H1 (cell line): ENCODE measurements at regions not wholly inside any gene's neighbourhood (a gene's known extent, or its start where the extent isn't known, plus 50 kb on each side); places are given as distances from the start of the nearest gene placed in this dataset.
A peak's percentile ranks its signal among the peaks of the same experiment; 100 is the strongest.

Experiments used
- CTCF ChIA-PET: fragments of 300-600 bp; sonication (Branson Sonifier 250); formaldehyde crosslinking; loops from one replicate; lab custom pipeline; 2021; ENCODE audit not compliant: partially characterized antibody; lab: Charles Lee
- POLR2A ChIA-PET: fragments of 300-600 bp; sonication (Branson Sonifier 250); formaldehyde crosslinking; loops from one replicate; lab custom pipeline; 2021; ENCODE audit warnings: inconsistent platforms; ENCODE audit not compliant: partially characterized antibody; lab: Charles Lee
- DNase-seq, 2 experiments: peaks; one replicate each; pipeline versions ENCODE4 v3.0.0 to v3.0.0-alpha.2; 2010 to 2022; ENCODE audit warnings: low spot score in 2 of 2, low read depth in 1 of 2, mixed read lengths in 1 of 2
- FAIRE-seq: peaks from 2 replicates; lab custom pipeline; 2011; peaks lifted over from hg19 to GRCh38; lab: Jason Lieb, UNC
- H2AFZ ChIP-seq: 2 replicates; pipeline ENCODE4 v1.8.1; 2012; ENCODE audit warnings: low read length, inconsistent platforms
- H2AK5ac ChIP-seq: 2 replicates; pipeline ENCODE4 v1.6.1; 2013; ENCODE audit warnings: low read depth, low read length
- H2BK120ac ChIP-seq: replicated peaks from 2 replicates; pipeline ENCODE3; 2013; ENCODE audit warnings: low read depth, low read length, inconsistent platforms
- H2BK12ac ChIP-seq: 2 replicates; pipeline ENCODE4 v1.6.1; 2013; ENCODE audit warnings: low read depth, low read length
- H2BK15ac ChIP-seq: 2 replicates; pipeline ENCODE4 v1.6.1; 2013; ENCODE audit warnings: low read length
- H2BK20ac ChIP-seq: 2 replicates; pipeline ENCODE4 v1.6.1; 2013; ENCODE audit warnings: low read length
- H2BK5ac ChIP-seq: 2 replicates; pipeline ENCODE4 v1.6.1; 2013; ENCODE audit warnings: low read depth, low read length
- H3K14ac ChIP-seq: 2 replicates; pipeline ENCODE4 v1.6.1; 2013; ENCODE audit warnings: inconsistent platforms; ENCODE audit not compliant: insufficient read length
- H3K18ac ChIP-seq: 2 replicates; pipeline ENCODE4 v1.6.1; 2013; ENCODE audit warnings: low read length; ENCODE audit errors: extremely low read depth
- H3K23ac ChIP-seq: 2 replicates; pipeline ENCODE4 v1.6.1; 2013; ENCODE audit warnings: inconsistent platforms; ENCODE audit not compliant: insufficient read length
- H3K23me2 ChIP-seq: 2 replicates; pipeline ENCODE4 v1.6.1; 2013; ENCODE audit warnings: low read depth, low read length
- H3K27ac ChIP-seq: 2 replicates; pipeline ENCODE4 v1.6.1; 2011; ENCODE audit warnings: low read depth, low read length, inconsistent platforms
- H3K27me3 ChIP-seq, 4 experiments: replicated peaks in 1 of 4; 1 replicate in 1 of 4; 2 replicates in 3 of 4; pipeline versions ENCODE4 v1.6.1 to v1.8.1; 2011 to 2013; ENCODE audit warnings: low read length in 3 of 4, mild to moderate bottlenecking in 3 of 4, inconsistent platforms in 2 of 4, mixed read lengths in 2 of 4, moderate library complexity in 1 of 4; ENCODE audit not compliant: control insufficient read depth in 3 of 4, insufficient read depth in 3 of 4; ENCODE audit errors: extremely low read depth in 1 of 4
- H3K36me3 ChIP-seq, 4 experiments: 2 replicates each; pipeline versions ENCODE4 v1.6.1 to v1.8.1; 2011 to 2013; ENCODE audit warnings: mild to moderate bottlenecking in 4 of 4, low read length in 3 of 4, moderate library complexity in 2 of 4, control low read depth in 1 of 4, inconsistent platforms in 1 of 4; ENCODE audit not compliant: insufficient read depth in 4 of 4, control insufficient read depth in 2 of 4
- H3K4ac ChIP-seq: replicated peaks from 2 replicates; pipeline ENCODE3; 2013; ENCODE audit warnings: low read length, low read depth, mixed read lengths, inconsistent platforms; ENCODE audit not compliant: insufficient read length
- H3K4me1 ChIP-seq, 4 experiments: replicated peaks in 1 of 4; 1 replicate in 1 of 4; 2 replicates in 3 of 4; pipeline versions ENCODE4 v1.6.1 to v1.8.1; 2011 to 2013; ENCODE audit warnings: low read length in 3 of 4, inconsistent platforms in 2 of 4, mixed read lengths in 1 of 4; ENCODE audit not compliant: insufficient read depth in 4 of 4, control insufficient read depth in 3 of 4
- H3K4me2 ChIP-seq, 2 experiments: 2 replicates each; pipeline versions ENCODE4 v1.6.1 to v1.8.1; 2011 to 2013; ENCODE audit warnings: low read depth in 2 of 2, low read length in 2 of 2, control low read depth in 1 of 2, inconsistent platforms in 1 of 2, mild to moderate bottlenecking in 1 of 2; ENCODE audit not compliant: insufficient read depth in 1 of 2
- H3K4me3 ChIP-seq, 4 experiments: fragments of 200-600, 300-600 bp in 1 of 4; sonication (generic), shearing (Covaris generic), sonication (Bioruptor Twin) in 1 of 4; 2 replicates each; pipeline versions ENCODE4 v1.5.1 to v1.8.1; 2011 to 2016; ENCODE audit warnings: low read length in 4 of 4, low read depth in 3 of 4, control low read depth in 2 of 4, inconsistent platforms in 2 of 4, mild to moderate bottlenecking in 2 of 4, mixed read lengths in 1 of 4, moderate library complexity in 1 of 4; ENCODE audit not compliant: insufficient read depth in 2 of 4; ENCODE audit errors: extremely low read depth in 1 of 4
- H3K56ac ChIP-seq: replicated peaks from 2 replicates; pipeline ENCODE3; 2013; ENCODE audit warnings: low read depth, mild to moderate bottlenecking, mixed read lengths, low read length, inconsistent platforms; ENCODE audit not compliant: insufficient read length
- H3K79me1 ChIP-seq: 2 replicates; pipeline ENCODE4 v1.6.1; 2013; ENCODE audit warnings: low read depth, low read length, control low read depth
- H3K79me2 ChIP-seq, 2 experiments: 2 replicates each; pipeline versions ENCODE4 v1.6.1 to v1.8.1; 2012 to 2013; ENCODE audit warnings: low read length in 2 of 2, mild to moderate bottlenecking in 2 of 2, inconsistent platforms in 1 of 2; ENCODE audit not compliant: insufficient read depth in 2 of 2, control insufficient read depth in 1 of 2
- H3K9ac ChIP-seq, 4 experiments: replicated peaks in 1 of 4; 1 replicate in 1 of 4; 2 replicates in 3 of 4; pipeline versions ENCODE4 v1.6.1 to v1.8.1; 2011 to 2013; ENCODE audit warnings: low read depth in 3 of 4, low read length in 3 of 4, control low read depth in 2 of 4, mild to moderate bottlenecking in 2 of 4, moderate library complexity in 2 of 4, inconsistent platforms in 1 of 4; ENCODE audit errors: extremely low read depth in 1 of 4
- H3K9me3 ChIP-seq, 2 experiments: 2 replicates each; pipeline versions ENCODE4 v1.6.1 to v1.8.1; 2012 to 2013; ENCODE audit warnings: mild to moderate bottlenecking in 2 of 2, moderate library complexity in 2 of 2, control low read depth in 1 of 2, inconsistent platforms in 1 of 2, low read depth in 1 of 2, low read length in 1 of 2, mixed read lengths in 1 of 2; ENCODE audit not compliant: insufficient read depth in 2 of 2
- H4K20me1 ChIP-seq, 2 experiments: replicated peaks in 1 of 2; 2 replicates each; pipeline versions ENCODE3 to v1.8.1; 2011 to 2013; ENCODE audit warnings: inconsistent platforms in 2 of 2, low read length in 2 of 2, mild to moderate bottlenecking in 1 of 2; ENCODE audit not compliant: insufficient read depth in 2 of 2, control insufficient read depth in 1 of 2
- H4K5ac ChIP-seq: 2 replicates; pipeline ENCODE4 v1.6.1; 2013; ENCODE audit warnings: low read length, low read depth, mixed read lengths, inconsistent platforms; ENCODE audit not compliant: insufficient read length
- H4K8ac ChIP-seq: 2 replicates; pipeline ENCODE4 v1.8.0; 2013; ENCODE audit warnings: mild to moderate bottlenecking, moderate library complexity, low read length, inconsistent platforms; ENCODE audit not compliant: insufficient read depth; ENCODE audit errors: extremely low read depth
- H4K91ac ChIP-seq: replicated peaks from 2 replicates; pipeline ENCODE3; 2013; ENCODE audit warnings: low read length, mixed read lengths, inconsistent platforms; ENCODE audit not compliant: insufficient read length
- WGBS, 2 experiments: shearing (Covaris generic) in 1 of 2; methylation state at CpG; one replicate each; pipeline versions ENCODE4 v1.1.6 to v1.1.7; 2013 to 2015; ENCODE audit warnings: low lambda C conversion rate in 2 of 2, mixed read lengths in 2 of 2, inconsistent platforms in 1 of 2, low coverage in 1 of 2, missing lambda C conversion rate in 1 of 2; ENCODE audit not compliant: insufficient replicate concordance in 2 of 2, insufficient coverage in 1 of 2, insufficient read length in 1 of 2; ENCODE audit errors: extremely low coverage in 1 of 2, missing lambda C conversion rate in 1 of 2; 5-methylcytosine and 5-hydroxymethylcytosine counted together

DNA sequence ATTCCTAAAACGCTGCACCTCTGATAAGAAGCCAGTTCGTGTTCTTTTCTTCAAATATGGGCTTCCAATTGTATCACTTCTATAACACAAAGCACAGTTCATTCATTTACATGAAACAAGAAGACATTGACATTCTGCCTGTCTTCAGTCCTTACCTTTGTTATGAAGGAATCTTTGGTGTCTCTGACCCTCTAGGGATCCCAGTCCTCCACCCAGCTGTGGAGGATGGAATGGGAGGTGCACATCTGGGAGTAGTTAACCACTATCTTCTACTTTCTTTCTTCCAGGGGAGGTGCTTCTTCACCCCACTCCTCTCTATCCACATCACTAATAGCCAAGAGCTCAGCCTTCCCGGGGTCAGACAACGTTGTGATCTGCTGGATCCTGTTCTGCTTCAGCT lies 233.4 kb downstream of the CDC5L start:
- Histone ChIP-seq H2AFZ (no peak overlapping the region), H3K4me2 (peak overlapping the region; percentile 22 to 31; a peak in 3 of 4 replicates), H4K20me1 (peaks cover 0 to under 1% of the 10 kb centered on the region in 2 experiments), H2BK120ac (no peak overlapping the region), H3K23ac (no peak overlapping the region), H4K5ac (no peak overlapping the region), H3K9me3 (no peaks in the 10 kb centered on the region), H4K8ac (no peak overlapping the region), H3K18ac (no peak overlapping the region), H2BK5ac (no peak overlapping the region), H3K56ac (no peak overlapping the region), H3K4me3 (0 out of 8 replicates have a peak overlapping the region, but pooled peaks of 1 of the 4 experiments have one; percentile 17), H3K9ac (no peak overlapping the region), H4K91ac (no peak overlapping the region), H2BK12ac (no peak overlapping the region), H3K27me3 (peaks cover 0 to 3% (median 0%) of the 10 kb centered on the region in 4 experiments; a peak in 1 of 7 replicates), H3K36me3 (no peaks in the 10 kb centered on the region), H3K4me1 (peaks cover 3 to 25% (median 20%) of the 10 kb centered on the region in 4 experiments), H3K79me1 (no peaks in the 10 kb centered on the region), H2BK15ac (no peak overlapping the region), H2BK20ac (no peak overlapping the region), H3K23me2 (0 out of 2 replicates have a peak, but pooled peaks cover under 1% of the 10 kb centered on the region), H3K4ac (no peak overlapping the region), H3K14ac (no peak overlapping the region), H3K79me2 (no peaks in the 10 kb centered on the region), H2AK5ac (no peak overlapping the region), H3K27ac (no peak overlapping the region)
- DNase-seq (no peak), FAIRE-seq (no peak)
- ChIA-PET POLR2A (interaction anchor here (1.1 kb wide), 1 partner anchor 16 kb away, joined by 5 read pairs; no protein-coding TSS in a partner anchor), CTCF (interaction anchor here (1.6 to 2.8 kb wide), 5 partner anchors 10 to 145 kb away, joined by 5 to 11 read pairs (median 8); no protein-coding TSS in a partner anchor)
- WGBS, 2 experiments = 70% methylated on average over 4 of the region's 4 CpGs; no CpG with 5 or more reads in 1 of the 2 experiments
